HCT116 (cell line): ENCODE measurements at regions not wholly inside any gene's neighbourhood (a gene's known extent, or its start where the extent isn't known, plus 50 kb on each side); places are given as distances from the start of the nearest gene placed in this dataset.

Source experiments
- EZH2phosphoT487 ChIP-seq: fragments of 200-600 bp; IDR thresholded peaks from 2 replicates; pipeline ENCODE4 v1.6.1; 2018; ENCODE audit warnings: antibody characterized with exemption, borderline replicate concordance
- JUND ChIP-seq: IDR thresholded peaks from 2 replicates; pipeline ENCODE4 v1.6.1; 2012
- POLR2A ChIP-seq: IDR thresholded peaks from 2 replicates; pipeline ENCODE4 v1.7.0; 2011; ENCODE audit warnings: borderline replicate concordance; ENCODE audit not compliant: insufficient read depth, insufficient read length; ENCODE audit errors: extremely low read depth

DNA sequence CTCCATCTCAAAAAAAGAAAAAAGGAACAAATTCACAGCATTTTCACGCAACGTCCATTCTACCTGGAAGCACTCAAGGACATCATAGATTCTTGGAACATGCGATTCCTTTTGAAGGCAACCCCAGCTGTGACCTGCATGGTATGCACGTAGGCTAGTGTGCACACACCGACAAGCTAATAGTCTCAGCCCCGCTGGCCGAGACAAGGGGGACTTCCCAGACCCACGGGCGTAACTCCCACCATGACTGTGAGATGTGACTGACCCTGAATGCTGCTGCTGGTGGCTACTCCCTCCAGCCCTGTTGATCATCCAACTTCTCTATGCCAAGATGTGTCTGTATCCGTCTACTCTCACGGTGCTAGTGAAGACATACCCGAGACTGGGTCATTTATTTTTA, 78.3 kb downstream of the CRLF2 start:
- no peak for TF ChIP-seq POLR2A
- no peak for TF ChIP-seq JUND
- TF ChIP-seq EZH2phosphoT487, result no peak
